Renal pelvis (tissue), 1 donor: ENCODE measurements at regions not wholly inside any gene's neighbourhood (a gene's known extent, or its start where the extent isn't known, plus 50 kb on each side); places are given as distances from the start of the nearest gene placed in this dataset.

Source experiments
- DNase-seq: peaks from one replicate; pipeline ENCODE4 v3.0.0-alpha.2; 2013

DNA sequence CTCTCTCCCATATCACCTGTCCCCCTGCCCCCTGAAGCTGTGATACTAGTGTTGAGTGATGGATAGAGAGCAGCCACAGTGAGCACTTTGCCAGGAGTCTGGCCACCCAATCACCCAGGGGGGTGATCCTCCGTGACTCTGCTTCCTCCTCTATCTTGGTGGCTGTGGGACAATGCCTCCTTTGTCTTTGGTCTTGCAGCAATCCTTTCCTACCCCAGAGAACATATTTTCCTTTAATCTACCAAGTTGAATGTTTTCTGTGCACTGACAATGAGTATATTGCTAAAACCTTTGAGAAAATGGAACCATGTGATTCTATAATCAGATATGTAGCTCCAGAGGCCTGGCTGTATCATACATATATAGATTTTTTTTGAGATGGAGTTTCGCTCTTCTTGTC, 58.1 kb upstream of the HEPHL1 start:
- no peak for DNase-seq

DNA sequence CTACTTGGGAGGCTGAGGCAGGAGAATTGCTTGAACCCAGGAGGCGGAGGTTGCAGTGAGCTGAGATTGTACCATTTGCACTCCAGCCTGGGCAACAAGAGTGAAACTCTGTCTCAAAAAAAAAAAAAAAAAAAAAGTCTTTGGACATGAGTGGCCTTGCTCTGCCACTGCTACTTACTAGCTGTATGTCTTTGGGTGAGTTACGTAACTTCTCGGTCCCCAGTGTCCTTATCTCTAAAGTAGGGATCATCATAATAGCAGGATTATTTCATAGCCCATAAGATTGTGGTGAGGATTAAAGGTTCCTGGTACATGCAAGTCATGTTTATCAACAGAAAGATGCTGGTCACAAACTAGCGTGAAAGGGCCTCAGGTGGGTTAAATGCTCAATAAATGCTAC, 53.9 kb upstream of the HEPHL1 start:
- DNase-seq = no peak

DNA sequence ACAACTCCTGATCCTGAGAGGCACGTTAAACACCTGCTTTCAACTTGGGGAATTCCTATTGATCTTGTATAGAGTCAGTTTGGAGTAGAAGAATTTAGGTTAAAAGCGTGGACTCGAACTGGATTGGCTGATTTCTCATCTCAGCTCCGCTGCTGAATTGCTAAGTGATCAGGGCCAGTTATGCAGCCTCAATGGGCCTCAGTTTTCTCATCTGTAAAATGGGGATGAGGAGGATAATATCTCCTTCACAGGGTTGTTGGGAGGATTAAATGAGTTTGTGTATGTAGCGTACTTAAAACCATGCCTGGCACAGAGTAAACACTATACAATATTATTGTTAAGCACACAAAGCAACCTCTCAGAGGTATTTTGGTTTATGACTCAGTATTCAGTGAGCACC, 53.2 kb upstream of the HEPHL1 start:
- no peak for DNase-seq

DNA sequence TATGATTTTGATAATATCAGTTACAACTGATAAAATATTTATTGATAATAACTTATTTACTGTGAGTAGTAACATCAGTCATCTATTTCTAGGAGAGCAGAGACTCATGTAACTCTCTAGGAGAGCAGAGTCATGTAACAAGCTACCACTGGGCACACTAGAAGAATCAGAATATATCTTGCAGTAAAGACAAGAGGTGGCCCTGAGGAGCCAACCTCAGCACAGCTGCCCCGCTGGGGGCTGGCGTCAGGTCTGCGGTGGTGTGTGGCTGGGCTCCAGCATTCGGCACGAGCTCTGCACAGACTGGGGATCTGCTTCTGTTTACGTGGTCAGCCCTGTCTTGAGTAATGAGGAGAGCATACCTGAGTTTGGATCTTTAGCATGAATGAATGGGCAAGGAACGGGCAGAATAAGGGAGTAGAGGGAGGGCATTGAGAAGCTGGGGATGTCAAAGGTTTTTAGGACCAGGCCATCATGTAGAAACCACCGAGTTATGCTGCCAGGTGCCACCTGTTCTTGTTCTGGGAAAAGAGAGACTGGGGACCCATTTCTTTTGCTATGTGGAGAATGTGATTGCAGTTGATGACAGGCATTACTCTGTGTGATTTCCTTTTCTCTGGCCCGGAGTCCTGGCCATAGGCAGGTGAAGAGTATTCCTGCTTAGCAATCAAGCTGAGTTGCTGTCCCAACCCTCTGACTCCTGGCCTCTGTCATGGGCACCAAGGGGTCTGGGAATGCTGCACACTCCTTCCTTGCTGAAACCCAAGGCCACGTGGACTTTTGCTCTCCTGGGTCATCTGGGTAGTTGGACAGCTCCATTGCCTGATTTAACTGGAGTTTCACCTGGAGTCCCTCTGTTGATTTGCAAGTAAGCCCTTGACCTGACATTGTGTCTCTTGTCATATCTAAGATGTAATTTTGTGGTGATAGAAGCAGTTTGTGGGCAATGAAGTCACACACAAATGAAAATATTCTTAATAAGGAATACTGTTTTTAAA, 50.9 kb upstream of the HEPHL1 start:
- no peak for DNase-seq
